Gastrocnemius medialis (tissue), 4 donors: ENCODE measurements at regions not wholly inside any gene's neighbourhood (a gene's known extent, or its start where the extent isn't known, plus 50 kb on each side); places are given as distances from the start of the nearest gene placed in this dataset.

Experiments
- ATAC-seq, 2 donors: fragments of 150-250 bp; one replicate each; pipeline ENCODE4 v1.9.1; 2016
- DNase-seq, 2 donors: peaks; one replicate each; pipeline ENCODE4 v3.0.0-alpha.2; 2019
- H3K27ac ChIP-seq, 4 donors: fragments of 200-600 bp; sonication (generic); 1 replicate in 1 of 4; 2 replicates in 3 of 4; pipeline ENCODE4 v1.5.1; 2016 to 2018; ENCODE audit warnings: mild to moderate bottlenecking in 2 of 4, moderate library complexity in 1 of 4
- H3K27me3 ChIP-seq, 3 donors: fragments of 200-600 bp; sonication (generic) in 2 of 3; 1 replicate in 1 of 3; 2 replicates in 2 of 3; pipeline versions ENCODE4 v1.5.1 to v1.6.0; 2016 to 2019; ENCODE audit warnings: mild to moderate bottlenecking in 1 of 3, moderate library complexity in 1 of 3
- H3K36me3 ChIP-seq, 2 donors: fragments of 200-600 bp; sonication (generic) in 1 of 2; one replicate each; pipeline ENCODE4 v1.5.1; 2017 to 2018
- H3K4me1 ChIP-seq, 2 donors: fragments of 200-600 bp; sonication (generic) in 1 of 2; one replicate each; pipeline ENCODE4 v1.5.1; 2016 to 2017; ENCODE audit warnings: mild to moderate bottlenecking in 2 of 2
- H3K4me3 ChIP-seq, 4 donors: fragments of 200-600 bp; sonication (generic) in 3 of 4; 1 replicate in 1 of 4; 2 replicates in 3 of 4; pipeline ENCODE4 v1.5.1; 2016 to 2019; ENCODE audit warnings: mild to moderate bottlenecking in 2 of 4
- H3K9me3 ChIP-seq, 3 donors: fragments of 200-600 bp; sonication (generic) in 2 of 3; 1 replicate in 1 of 3; 2 replicates in 2 of 3; pipeline ENCODE4 v1.5.1; 2016 to 2019
- POLR2A ChIP-seq, 2 donors: fragments of 450-650 bp; IDR thresholded peaks; one replicate each; pipeline ENCODE4 v1.6.1; 2017; ENCODE audit warnings: antibody characterized with exemption in 2 of 2, mild to moderate bottlenecking in 2 of 2, moderate library complexity in 2 of 2
- in situ Hi-C, 4 donors: fragments of 200-750 bp; cut with MboI; loops; one replicate each; pipeline versions ENCODE4 v1.15.0 to v1.8.0; 2017; ENCODE audit warnings: low sequenced_read_pairs in 4 of 4
- intact Hi-C: fragments of 100-400 bp; cut with DNase I; formaldehyde crosslinking; loops from one replicate; pipeline ENCODE4 v1.15.1; 2023; ENCODE audit warnings: low total_unique reads
- TF ChIP-seq, protein P1 (sequence below), 5 experiments: fragments of 450-650 bp in 3 of 5; fragments of 200-600 bp in 2 of 5; sonication (generic) in 2 of 5; IDR thresholded peaks in 4 of 5; conservative IDR thresholded peaks in 1 of 5; 1 replicate in 4 of 5; 2 replicates in 1 of 5; pipeline ENCODE4 v1.5.1; 2016 to 2019; ENCODE audit warnings: antibody characterized with exemption in 5 of 5, mild to moderate bottlenecking in 3 of 5, moderate library complexity in 3 of 5

DNA sequence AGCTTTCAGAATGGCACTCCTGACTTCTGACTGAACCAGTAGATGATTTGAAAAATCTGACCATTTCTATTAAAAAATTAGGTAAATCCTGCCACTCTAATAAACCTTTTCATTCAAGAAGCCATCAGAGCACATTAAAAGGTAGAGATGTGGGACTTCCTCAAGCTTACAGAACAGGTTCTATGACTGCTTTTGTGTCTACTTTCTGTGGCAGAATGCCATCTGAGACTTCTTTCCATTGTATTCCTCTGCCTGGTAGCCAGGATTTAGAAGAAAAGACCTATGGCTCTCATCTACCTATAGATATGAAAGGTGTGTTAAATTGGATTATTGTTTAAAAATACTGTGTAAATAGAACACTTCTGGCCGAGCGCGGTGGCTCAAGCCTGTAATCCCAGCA lies 99.9 kb upstream of the NABP1 start:
- Histone ChIP-seq H3K4me3 (no peak overlapping the region), H3K4me1 (no peaks in the 10 kb centered on the region), H3K27ac (no peak overlapping the region), H3K36me3 (no peaks in the 10 kb centered on the region), H3K27me3 (no peaks in the 10 kb centered on the region), H3K9me3 (no peaks in the 10 kb centered on the region)
- intact Hi-C loops (no loop called here), in situ Hi-C loops (no loop called here)
- ATAC-seq = no peak
- TF ChIP-seq, protein P1, sequence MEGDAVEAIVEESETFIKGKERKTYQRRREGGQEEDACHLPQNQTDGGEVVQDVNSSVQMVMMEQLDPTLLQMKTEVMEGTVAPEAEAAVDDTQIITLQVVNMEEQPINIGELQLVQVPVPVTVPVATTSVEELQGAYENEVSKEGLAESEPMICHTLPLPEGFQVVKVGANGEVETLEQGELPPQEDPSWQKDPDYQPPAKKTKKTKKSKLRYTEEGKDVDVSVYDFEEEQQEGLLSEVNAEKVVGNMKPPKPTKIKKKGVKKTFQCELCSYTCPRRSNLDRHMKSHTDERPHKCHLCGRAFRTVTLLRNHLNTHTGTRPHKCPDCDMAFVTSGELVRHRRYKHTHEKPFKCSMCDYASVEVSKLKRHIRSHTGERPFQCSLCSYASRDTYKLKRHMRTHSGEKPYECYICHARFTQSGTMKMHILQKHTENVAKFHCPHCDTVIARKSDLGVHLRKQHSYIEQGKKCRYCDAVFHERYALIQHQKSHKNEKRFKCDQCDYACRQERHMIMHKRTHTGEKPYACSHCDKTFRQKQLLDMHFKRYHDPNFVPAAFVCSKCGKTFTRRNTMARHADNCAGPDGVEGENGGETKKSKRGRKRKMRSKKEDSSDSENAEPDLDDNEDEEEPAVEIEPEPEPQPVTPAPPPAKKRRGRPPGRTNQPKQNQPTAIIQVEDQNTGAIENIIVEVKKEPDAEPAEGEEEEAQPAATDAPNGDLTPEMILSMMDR (IDR thresholded peaks at IDR 0.05 in 4 of 5, conservative IDR thresholded peaks at IDR 0.05 in 1 of 5) = no peak
- no peak for TF ChIP-seq POLR2A (IDR thresholded peaks at IDR 0.05)
- no peak for DNase-seq

DNA sequence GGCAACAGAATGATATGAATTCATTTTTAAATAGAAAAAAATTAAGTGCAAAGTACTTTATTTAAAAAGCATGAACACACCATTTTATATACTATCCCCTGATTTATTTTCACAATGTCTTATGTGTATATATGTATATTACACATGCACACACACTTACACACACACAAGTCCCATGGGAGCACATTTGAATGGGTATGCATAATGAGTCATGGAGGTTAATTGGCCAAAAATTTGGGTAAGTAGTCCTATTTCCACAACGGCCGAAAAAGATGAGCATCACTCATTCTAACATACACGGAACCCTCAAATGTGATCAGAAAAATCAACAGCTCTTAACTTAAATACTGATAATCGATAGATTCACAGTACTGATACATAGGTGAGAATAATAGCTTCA lies 97.4 kb upstream of the NABP1 start:
- ATAC-seq = no peak
- Histone ChIP-seq H3K4me3 (no peak overlapping the region), H3K4me1 (no peaks in the 10 kb centered on the region), H3K27ac (no peak overlapping the region), H3K36me3 (no peaks in the 10 kb centered on the region), H3K27me3 (no peaks in the 10 kb centered on the region), H3K9me3 (no peaks in the 10 kb centered on the region)
- no peak for TF ChIP-seq POLR2A (IDR thresholded peaks at IDR 0.05)
- TF ChIP-seq, protein P1 (IDR thresholded peaks at IDR 0.05 in 4 of 5, conservative IDR thresholded peaks at IDR 0.05 in 1 of 5) = no peak
- in situ Hi-C loops = no loop called here
- intact Hi-C loops = no loop called here
- DNase-seq = no peak

DNA sequence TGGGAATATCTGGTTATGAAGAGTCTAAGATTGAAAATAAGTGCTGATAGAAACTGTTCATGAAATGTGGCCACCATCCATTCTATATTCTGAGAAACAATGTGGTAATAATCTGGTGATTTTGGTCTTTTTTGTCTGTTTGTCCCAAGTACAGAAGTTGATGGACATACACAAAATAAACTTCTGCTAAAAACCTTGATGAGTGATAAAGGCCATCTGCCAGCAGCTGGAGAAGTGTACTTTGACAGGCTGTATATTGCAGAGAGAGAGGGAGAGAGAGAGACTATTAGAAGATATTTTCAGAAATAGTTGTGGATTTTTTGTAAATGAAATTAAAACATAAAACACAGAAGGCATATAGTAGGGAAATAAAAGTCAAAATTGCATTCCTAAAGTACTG lies 96.9 kb upstream of the NABP1 start:
- DNase-seq = no peak
- H3K9me3 ChIP-seq = no peaks in the 10 kb centered on the region

DNA sequence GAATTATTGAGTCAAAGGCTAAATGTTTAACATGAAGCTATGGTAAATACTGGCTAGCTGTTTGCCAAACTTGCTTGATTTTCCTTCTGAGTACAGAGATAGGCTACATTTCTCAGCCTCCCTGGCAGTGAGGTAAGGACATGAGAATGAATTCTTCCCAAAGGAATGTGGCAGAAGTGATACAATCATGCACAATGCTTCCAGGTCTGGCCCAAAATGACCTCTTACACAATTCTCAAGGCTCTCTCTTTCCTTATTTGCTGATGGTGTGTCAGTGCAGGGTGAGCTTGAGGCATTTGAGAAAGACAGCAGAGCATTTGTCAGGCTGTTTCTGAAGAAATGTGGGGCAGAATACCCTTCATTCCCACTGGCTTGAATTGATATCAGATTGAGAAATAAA lies 95.6 kb upstream of the NABP1 start:
- DNase-seq (no peak), ATAC-seq (no peak)
- Histone ChIP-seq H3K9me3 (no peaks in the 10 kb centered on the region), H3K36me3 (no peaks in the 10 kb centered on the region), H3K27me3 (no peaks in the 10 kb centered on the region), H3K27ac (no peak overlapping the region), H3K4me1 (no peaks in the 10 kb centered on the region), H3K4me3 (no peak overlapping the region)
- in situ Hi-C loops = no loop called here
- intact Hi-C loops = no loop called here
- no peak for TF ChIP-seq POLR2A (IDR thresholded peaks at IDR 0.05)
- TF ChIP-seq, protein P1 (IDR thresholded peaks at IDR 0.05 in 4 of 5, conservative IDR thresholded peaks at IDR 0.05 in 1 of 5) = no peak

More for the DNA sequence above, 96.9 kb upstream of the NABP1 start:
- Histone ChIP-seq H3K27ac (no peak overlapping the region), H3K4me1 (no peaks in the 10 kb centered on the region), H3K4me3 (no peak overlapping the region), H3K36me3 (no peaks in the 10 kb centered on the region), H3K27me3 (no peaks in the 10 kb centered on the region)
- intact Hi-C loops (no loop called here), in situ Hi-C loops (no loop called here)
- no peak for TF ChIP-seq POLR2A (IDR thresholded peaks at IDR 0.05)
- TF ChIP-seq, protein P1 (IDR thresholded peaks at IDR 0.05 in 4 of 5, conservative IDR thresholded peaks at IDR 0.05 in 1 of 5) = no peak
- ATAC-seq = no peak

DNA sequence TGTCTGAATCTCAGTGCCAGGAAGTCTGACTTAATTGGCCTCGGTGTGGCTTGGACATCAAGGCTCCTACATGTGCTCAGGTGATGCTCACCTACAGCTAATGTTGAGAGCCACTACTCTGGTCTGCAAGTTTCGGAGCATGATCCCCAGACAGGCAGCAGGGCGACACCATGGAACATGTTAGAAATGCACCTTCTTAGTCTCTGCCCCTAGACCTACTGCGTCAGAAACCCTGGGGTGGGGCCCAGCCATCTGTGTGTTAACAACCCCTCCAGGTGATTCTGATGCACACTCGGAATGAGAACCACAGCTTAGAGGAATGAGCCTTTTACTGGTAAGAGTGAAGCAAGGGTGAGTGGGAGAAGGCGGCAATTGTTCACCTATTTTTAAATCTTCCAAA lies 86.9 kb upstream of the NABP1 start:
- Histone ChIP-seq H3K4me3 (no peak overlapping the region), H3K4me1 (no peaks in the 10 kb centered on the region), H3K27ac (no peak overlapping the region), H3K27me3 (no peaks in the 10 kb centered on the region), H3K9me3 (no peaks in the 10 kb centered on the region), H3K36me3 (no peaks in the 10 kb centered on the region)
- DNase-seq (no peak), ATAC-seq (no peak)
- intact Hi-C loops (no loop called here), in situ Hi-C loops (no loop called here)
- TF ChIP-seq, protein P1 (IDR thresholded peaks at IDR 0.05 in 4 of 5, conservative IDR thresholded peaks at IDR 0.05 in 1 of 5) = no peak
- no peak for TF ChIP-seq POLR2A (IDR thresholded peaks at IDR 0.05)
